HCT116 (cell line): ENCODE measurements at regions not wholly inside any gene's neighbourhood (a gene's known extent, or its start where the extent isn't known, plus 50 kb on each side); places are given as distances from the start of the nearest gene placed in this dataset.
"Not testable (repeated sequence)": the region's sequence is repeated elsewhere in the genome, so short reads cannot be mapped to it uniquely, and the experiment has no call there.

Experiments used
- ATAC-seq: fragments of 200-7000 bp; cut with Tn5 transposase; 2 replicates; pipeline ENCODE4 v1.9.1; 2020; ENCODE audit warnings: mild to moderate bottlenecking, moderate library complexity
- BruUV-seq: library from RNA; stranded (reverse); fragments of 400-500 nt; replicated peaks from 2 replicates; lab custom pipeline; 2021; lab: Mats Ljungman, UMichigan
- CTCF ChIA-PET: fragments of 300-600 bp; sonication (Branson Sonifier 250); formaldehyde crosslinking; loops from one replicate; lab custom pipeline; 2021; ENCODE audit warnings: antibody characterized with exemption; lab: Charles Lee
- POLR2A ChIA-PET: fragments of 300-600, 350-600 bp; sonication (Branson Sonifier 250); formaldehyde crosslinking; loops from one replicate; lab custom pipeline; 2021; ENCODE audit warnings: antibody characterized with exemption; lab: Charles Lee
- RAD21 ChIA-PET, 2 experiments: fragments of 300-600 bp; sonication (Branson Sonifier 250); formaldehyde crosslinking; loops; one replicate each; lab custom pipeline; 2023; ENCODE audit warnings: low total read pairs in 2 of 2; ENCODE audit not compliant: uncharacterized antibody in 2 of 2, unreplicated experiment in 2 of 2, low non-redundant PET in 1 of 2; lab: Charles Lee
- DNase-seq: peaks from one replicate; pipeline ENCODE4 v3.0.0-alpha.2; 2010; ENCODE audit warnings: low read depth, low spot score
- H2AFZ ChIP-seq: fragments of 200-600 bp; shearing (Covaris generic), sonication (generic); 2 replicates; pipeline ENCODE4 v1.6.1; 2017; ENCODE audit warnings: low read depth, mixed run types, mixed read lengths, antibody characterized with exemption, low read length; ENCODE audit not compliant: poor library complexity, severe bottlenecking
- H3K27ac ChIP-seq: 2 replicates; pipeline ENCODE4 v1.5.1; 2012; ENCODE audit warnings: low read depth, low read length
- H3K27me3 ChIP-seq: fragments of 200-600 bp; sonication (generic); 2 replicates; pipeline ENCODE4 v1.6.1; 2016; ENCODE audit warnings: mixed run types, low read length, mixed read lengths; ENCODE audit not compliant: insufficient read depth
- H3K36me3 ChIP-seq, 2 experiments: fragments of 200-500 bp in 1 of 2; fragments of 200-600 bp in 1 of 2; sonication (Bioruptor generic) in 1 of 2; sonication (generic) in 1 of 2; 2 replicates each; pipeline versions ENCODE4 v1.5.1 to v1.6.1; 2014 to 2016; ENCODE audit warnings: low read length in 2 of 2, inconsistent platforms in 1 of 2, mixed read lengths in 1 of 2, mixed run types in 1 of 2; ENCODE audit not compliant: insufficient read depth in 2 of 2, control insufficient read depth in 1 of 2
- H3K4me1 ChIP-seq, 2 experiments: fragments of 200-600 bp in 1 of 2; sonication (generic) in 1 of 2; 2 replicates each; pipeline versions ENCODE4 v1.5.1 to v1.6.1; 2012 to 2017; ENCODE audit warnings: low read length in 2 of 2, inconsistent platforms in 1 of 2, mild to moderate bottlenecking in 1 of 2, mixed read lengths in 1 of 2, mixed run types in 1 of 2, moderate library complexity in 1 of 2; ENCODE audit not compliant: insufficient read depth in 2 of 2, control insufficient read depth in 1 of 2
- H3K4me2 ChIP-seq: fragments of 200-600 bp; sonication (generic); 2 replicates; pipeline ENCODE4 v1.6.1; 2017; ENCODE audit warnings: mixed run types, low read length, mixed read lengths
- H3K4me3 ChIP-seq, 2 experiments: fragments of 200-600 bp in 1 of 2; sonication (generic) in 1 of 2; replicated peaks in 1 of 2; 2 replicates each; pipeline ENCODE4 v1.5.1; 2011 to 2016; ENCODE audit warnings: low read length in 2 of 2, control low read depth in 1 of 2, low read depth in 1 of 2, mild to moderate bottlenecking in 1 of 2, mixed read lengths in 1 of 2, mixed run types in 1 of 2
- H3K79me2 ChIP-seq: fragments of 200-600 bp; sonication (generic); 2 replicates; pipeline ENCODE4 v1.6.1; 2017; ENCODE audit warnings: mild to moderate bottlenecking, mixed run types, low read length, moderate library complexity, mixed read lengths; ENCODE audit not compliant: insufficient read depth
- H3K9ac ChIP-seq: fragments of 200-600 bp; sonication (generic); 2 replicates; pipeline ENCODE4 v1.6.1; 2016; ENCODE audit warnings: low read length, mixed read lengths
- H3K9me2 ChIP-seq: fragments of 200-600 bp; sonication (generic), shearing (Covaris generic); 2 replicates; pipeline ENCODE4 v1.6.1; 2017; ENCODE audit warnings: mixed run types, mild to moderate bottlenecking, moderate library complexity; ENCODE audit not compliant: insufficient read depth
- H3K9me3 ChIP-seq, 2 experiments: fragments of 200-500 bp in 1 of 2; fragments of 200-600 bp in 1 of 2; sonication (Bioruptor generic) in 1 of 2; sonication (generic) in 1 of 2; 2 replicates each; pipeline ENCODE4 v1.6.1; 2014 to 2017; ENCODE audit warnings: low read length in 2 of 2, mixed read lengths in 2 of 2, inconsistent platforms in 1 of 2, low read depth in 1 of 2, mild to moderate bottlenecking in 1 of 2, mixed run types in 1 of 2, moderate library complexity in 1 of 2; ENCODE audit not compliant: control insufficient read depth in 1 of 2, insufficient read depth in 1 of 2
- H4K20me1 ChIP-seq: fragments of 200-600 bp; sonication (generic), shearing (Covaris generic); 2 replicates; pipeline ENCODE4 v1.6.1; 2017; ENCODE audit warnings: mixed run types, mild to moderate bottlenecking, moderate library complexity; ENCODE audit not compliant: insufficient read depth
- CBX3 ChIP-seq: IDR thresholded peaks from 2 replicates; pipeline ENCODE4 v1.6.1; 2012; ENCODE audit warnings: low read depth
- CEBPB ChIP-seq: IDR thresholded peaks from 2 replicates; pipeline ENCODE4 v1.6.1; 2012; ENCODE audit warnings: low read depth
- ELF1 ChIP-seq: IDR thresholded peaks from 2 replicates; pipeline ENCODE4 v1.6.1; 2012; ENCODE audit warnings: low read depth, borderline replicate concordance
- REST ChIP-seq: IDR thresholded peaks from 2 replicates; pipeline ENCODE4 v1.6.1; 2012; ENCODE audit warnings: low read depth
- intact Hi-C: fragments of 100-400 bp; cut with micrococcal nuclease; formaldehyde crosslinking; loops from 2 replicates; pipeline ENCODE4 v1.10.0; 2022

GRCh38 chr6:13872681-13873080 lies 52.1 kb upstream of the RNF182 start:
- POLR2A ChIA-PET = no interaction called here
- Histone ChIP-seq H3K9me3 (no peaks in the 10 kb centered on the region), H4K20me1 (no peaks in the 10 kb centered on the region), H3K4me3 (no peak overlapping the region), H2AFZ (no peak overlapping the region), H3K9ac (no peak overlapping the region), H3K4me1 (peaks cover 0 to 17% of the 10 kb centered on the region in 2 experiments; a peak in 3 of 4 replicates), H3K27ac (no peak overlapping the region), H3K4me2 (no peak overlapping the region), H3K36me3 (no peaks in the 10 kb centered on the region), H3K27me3 (no peaks in the 10 kb centered on the region), H3K79me2 (no peaks in the 10 kb centered on the region), H3K9me2 (no peaks in the 10 kb centered on the region)
- TF ChIP-seq ELF1 = no peak
- no peak for TF ChIP-seq CEBPB
- TF ChIP-seq REST = no peak
- no peak for TF ChIP-seq CBX3
- DNase-seq (no peak), ATAC-seq (no peak)
- CTCF ChIA-PET = no interaction called here
- RAD21 ChIA-PET = no interaction called here
- intact Hi-C loops = no loop called here
- no TSS peak for BruUV-seq

GRCh38 chr6:13872006-13872405 lies 52.7 kb upstream of the RNF182 start:
- H2AFZ ChIP-seq, H3K27ac ChIP-seq, DNase-seq, intact Hi-C loops, H4K20me1 ChIP-seq, H3K9ac ChIP-seq, H3K79me2 ChIP-seq, BruUV-seq, H3K9me2 ChIP-seq, CTCF ChIA-PET, H3K27me3 ChIP-seq, H3K4me2 ChIP-seq, ATAC-seq, POLR2A ChIA-PET, H3K4me3 ChIP-seq, H3K9me3 ChIP-seq, H3K36me3 ChIP-seq, RAD21 ChIA-PET: not testable (repeated sequence)
- H3K4me1 ChIP-seq = peaks cover 0 to 13% of the 10 kb centered on the region in 2 experiments; a peak in 3 of 4 replicates
